ENCODE measurements at regions not wholly inside any gene's neighbourhood (a gene's known extent, or its start where the extent isn't known, plus 50 kb on each side); places are given as distances from the start of the nearest gene placed in this dataset.

DNA sequence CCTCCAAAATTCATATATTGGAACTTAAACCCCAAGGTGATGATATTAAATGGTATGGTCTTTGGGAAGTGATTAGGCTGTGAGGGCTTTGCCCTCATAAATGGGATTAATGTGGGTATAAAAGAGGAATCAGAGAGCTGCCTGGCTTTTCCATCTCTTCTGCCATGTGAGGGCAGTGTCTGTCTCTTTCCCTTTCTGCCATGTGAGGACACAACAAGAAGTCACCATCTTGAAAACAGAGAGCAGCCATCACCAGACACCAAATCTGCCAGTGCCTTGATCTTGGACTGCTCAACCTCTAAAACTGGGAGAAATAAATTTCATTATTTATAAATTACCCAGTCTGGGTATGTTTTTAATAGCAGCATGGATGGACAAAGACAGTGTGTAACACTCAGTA, 263.0 kb downstream of the PAX1 start:
- DNase-seq (ENCODE audit: low spot score) = no peak

DNA sequence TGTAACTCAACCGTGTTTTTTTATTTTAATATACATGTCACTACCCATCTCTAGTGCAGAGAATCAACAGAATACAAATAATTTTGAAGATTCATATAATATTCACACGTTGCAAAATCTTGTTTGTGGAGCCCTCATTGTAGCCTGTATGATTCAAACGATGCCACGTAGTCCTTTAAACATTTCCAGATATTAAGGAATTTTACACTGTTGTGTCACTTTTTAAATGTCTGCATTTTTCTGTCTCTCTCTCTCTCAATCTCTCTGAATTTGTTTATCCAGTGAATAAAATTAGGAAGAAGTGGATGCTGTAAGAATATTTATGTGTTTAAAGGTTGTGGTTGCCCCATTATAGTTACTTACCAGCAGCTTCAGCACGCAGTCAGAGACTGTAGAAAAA, 262.0 kb downstream of the PAX1 start:
- DNase-seq (ENCODE audit: low spot score) = no peak

DNA sequence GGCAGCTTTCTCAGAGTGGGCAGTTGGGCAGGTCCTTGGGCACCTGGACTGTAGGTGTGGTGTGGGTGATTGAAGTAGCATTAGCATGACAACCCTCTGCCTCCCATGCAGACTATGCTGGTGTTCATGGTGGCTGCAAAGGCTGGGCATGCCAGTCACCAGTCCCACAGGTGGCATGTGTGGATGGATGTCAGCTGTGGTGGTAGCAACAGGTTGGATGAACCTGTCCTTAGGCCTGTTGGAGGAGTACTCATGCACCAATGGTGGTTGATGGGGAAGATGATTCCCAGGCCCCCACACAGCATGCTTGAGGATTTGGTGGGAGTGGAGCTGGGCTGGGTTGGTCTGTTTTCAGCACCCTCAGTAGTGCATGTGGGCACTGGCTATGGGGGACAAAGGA, 251.1 kb downstream of the PAX1 start:
- DNase-seq (ENCODE audit: low spot score) = no peak

DNA sequence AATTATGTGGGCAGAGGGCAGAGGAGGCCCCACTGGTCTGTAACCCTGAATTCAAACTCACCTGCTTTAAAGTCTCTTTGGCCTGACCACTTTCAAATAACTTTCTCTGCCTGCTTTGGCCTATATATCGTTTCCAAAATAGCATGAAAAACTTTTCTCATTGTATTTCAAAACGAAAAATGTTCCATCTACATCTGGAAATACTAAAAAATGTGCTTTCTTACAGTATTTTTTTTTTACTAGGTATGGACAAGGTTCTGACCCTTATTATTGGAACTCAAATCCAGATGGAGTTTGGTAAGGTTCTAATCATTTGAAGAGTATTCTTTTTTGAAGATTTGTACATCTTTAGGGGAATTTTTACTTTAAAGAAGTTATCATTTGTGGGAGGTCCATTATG, 241.9 kb downstream of the PAX1 start:
- DNase-seq (ENCODE audit: low spot score) = no peak

DNA sequence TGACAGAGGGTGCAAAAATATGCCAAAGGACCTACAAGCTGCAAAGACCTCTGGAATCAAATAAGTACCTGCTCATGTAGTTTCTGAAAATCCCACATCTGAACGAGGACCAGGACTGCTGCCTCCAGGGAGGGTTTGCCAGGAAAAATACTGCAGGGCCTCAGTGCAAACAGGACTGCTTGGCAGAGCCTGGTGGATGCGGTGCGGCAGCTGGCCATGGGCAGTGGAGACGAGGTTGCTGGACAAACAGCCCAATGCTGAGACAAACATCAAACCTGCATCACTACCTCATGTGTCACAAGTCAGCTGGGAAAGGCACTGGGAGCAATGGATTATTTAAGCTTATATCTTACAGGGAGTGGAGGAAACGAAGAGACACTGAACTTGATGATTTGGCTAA, 238.8 kb downstream of the PAX1 start:
- DNase-seq (ENCODE audit: low spot score) = no peak

DNA sequence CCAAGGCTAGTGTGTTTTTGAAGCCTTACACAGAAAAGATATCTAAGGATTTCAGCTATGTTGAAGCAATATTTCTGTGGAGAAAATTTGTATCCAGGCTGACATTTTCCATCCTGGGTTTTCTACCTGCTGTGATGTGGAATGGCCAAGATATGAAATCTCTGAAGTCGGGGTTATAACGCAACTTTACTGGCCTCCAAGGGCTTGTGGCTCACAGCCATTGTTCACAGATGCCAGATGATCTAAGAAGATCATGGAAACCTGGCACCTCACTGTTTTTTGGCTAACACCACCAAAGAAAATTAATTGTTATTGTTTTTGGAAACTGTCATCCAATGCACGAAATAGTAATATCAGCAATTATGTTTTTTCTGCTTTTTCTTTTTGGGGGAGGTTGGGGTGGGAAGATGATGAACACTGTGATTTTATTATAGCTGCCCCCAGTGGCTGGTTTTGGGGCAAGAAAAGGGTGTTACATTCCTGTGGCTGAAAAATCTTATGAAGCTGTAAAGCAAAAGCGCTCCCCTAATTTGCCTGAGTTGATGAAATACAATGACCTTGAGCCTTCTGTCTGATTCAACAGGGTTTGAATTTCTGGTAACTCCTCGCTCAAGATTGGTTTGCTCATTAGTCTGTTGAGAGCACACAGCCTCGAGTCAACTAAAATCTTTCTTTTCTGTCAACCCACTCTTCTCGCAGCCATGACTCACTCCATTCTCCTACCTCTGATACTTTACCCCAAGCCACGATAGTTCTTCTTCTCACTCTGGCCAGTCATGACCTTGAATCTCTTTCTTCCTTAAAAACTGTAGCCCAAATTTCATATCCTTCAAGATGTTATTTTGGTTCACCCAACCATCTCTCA, 236.7 kb downstream of the PAX1 start:
- DNase-seq (ENCODE audit: low spot score) = no peak

DNA sequence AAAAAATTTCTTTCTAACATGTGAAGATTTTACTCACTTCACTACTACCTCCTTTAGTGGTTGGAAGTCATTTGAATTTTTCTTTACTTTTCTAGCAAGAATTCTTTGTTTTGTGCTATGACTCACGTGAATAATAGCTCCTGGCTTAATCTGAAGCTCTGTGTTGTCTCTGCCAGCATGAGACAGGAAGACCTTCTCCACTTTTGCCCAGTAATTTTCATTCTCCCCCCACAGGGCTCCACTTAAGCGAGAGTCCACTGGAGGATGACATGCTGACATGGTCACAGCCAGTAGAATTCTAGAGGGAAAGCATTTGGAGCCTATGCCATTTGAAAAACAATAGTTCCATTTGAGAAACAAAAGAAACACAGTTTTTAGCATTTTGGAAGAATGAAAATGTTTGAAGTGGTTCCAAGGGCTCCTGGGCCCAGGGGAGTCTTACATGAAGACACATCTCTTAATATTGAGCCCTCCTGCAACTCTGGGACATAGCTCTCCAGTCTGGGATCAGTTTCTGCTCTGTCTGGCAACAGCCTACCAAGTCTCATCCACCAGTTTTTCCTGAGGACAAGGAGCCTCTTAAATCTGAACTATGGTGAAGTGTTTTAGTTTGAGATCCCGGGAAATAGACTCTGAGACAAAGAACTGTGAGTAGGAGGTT, 231.4 kb downstream of the PAX1 start:
- DNase-seq (ENCODE audit: low spot score) = no peak

DNA sequence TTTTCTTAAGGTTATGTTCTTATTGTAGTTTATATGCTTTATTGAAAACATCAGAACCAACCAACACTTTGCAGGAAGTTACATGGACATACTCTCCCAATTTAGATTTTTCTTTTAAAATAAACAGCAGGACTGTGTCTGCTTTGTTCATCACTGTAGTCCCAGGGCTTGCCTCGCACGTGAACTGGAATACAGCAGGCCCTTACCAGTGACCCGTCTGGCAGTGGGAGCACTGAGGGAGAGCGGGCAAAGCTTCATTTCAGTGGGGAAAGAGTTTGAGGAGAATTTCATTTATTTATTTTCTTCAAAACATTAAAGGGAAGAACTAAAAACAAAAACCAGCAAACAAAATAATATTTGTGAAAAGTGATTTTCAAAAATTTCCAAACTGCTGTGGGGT, 230.8 kb downstream of the PAX1 start:
- DNase-seq (ENCODE audit: low spot score) = no peak

DNA sequence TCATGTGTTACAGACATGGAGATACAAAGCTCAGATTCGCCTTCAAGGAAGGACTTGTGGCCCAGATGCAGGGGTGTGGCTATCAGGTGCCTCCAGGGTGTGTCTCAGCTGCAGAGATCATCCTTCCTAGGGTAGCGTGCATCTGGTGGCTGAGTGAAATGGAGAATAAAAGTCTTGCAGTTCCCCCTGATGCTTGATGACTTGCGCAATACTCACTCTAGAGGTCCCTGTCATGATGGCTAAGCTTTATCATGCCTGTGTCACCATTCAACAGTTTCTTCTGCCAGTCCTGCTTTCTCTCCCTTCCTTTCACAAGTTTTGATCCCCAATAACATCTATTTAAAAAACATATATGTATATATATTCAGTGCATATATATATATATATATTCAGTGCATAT, 228.1 kb downstream of the PAX1 start:
- DNase-seq (ENCODE audit: low spot score) = no peak

DNA sequence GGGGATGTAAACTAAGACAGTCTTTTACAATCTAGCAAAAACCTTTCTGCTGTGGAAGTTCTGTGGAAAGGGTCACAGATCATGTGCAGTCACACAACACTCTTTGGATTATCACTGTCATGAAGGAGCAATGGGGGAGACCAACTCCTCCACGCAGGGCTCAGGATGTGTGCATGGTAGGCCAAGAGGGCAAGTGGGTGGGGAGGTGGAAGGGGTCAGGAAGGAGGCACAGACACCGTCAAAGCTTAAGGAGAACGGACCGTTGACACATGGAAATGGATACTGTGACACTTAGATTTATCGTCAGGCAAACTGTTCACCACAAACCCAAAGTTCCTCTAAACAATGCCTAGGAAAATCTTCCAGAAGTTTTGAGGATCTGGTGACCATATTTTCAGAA, 215.8 kb downstream of the PAX1 start:
- DNase-seq (ENCODE audit: low spot score) = no peak

DNA sequence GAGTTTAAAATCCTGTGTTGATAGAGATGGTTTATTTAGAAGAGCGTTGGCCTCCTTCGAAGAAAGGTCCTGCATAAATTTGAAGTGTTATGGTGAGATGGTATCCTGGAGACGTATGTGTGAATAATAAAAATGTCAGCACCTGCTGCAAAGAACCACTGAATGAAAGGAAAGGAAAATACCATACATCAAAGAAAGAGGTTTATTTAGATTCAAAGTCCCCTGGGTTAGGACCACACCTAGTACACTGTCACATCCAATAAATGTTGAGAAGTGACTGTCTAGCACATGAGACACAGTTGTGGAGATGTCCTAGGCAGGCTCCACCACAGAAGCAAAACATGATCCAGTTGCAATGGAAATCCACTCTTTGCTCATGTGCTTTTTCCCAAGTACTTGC, 214.7 kb downstream of the PAX1 start:
- no peak for DNase-seq (ENCODE audit: low spot score)

DNA sequence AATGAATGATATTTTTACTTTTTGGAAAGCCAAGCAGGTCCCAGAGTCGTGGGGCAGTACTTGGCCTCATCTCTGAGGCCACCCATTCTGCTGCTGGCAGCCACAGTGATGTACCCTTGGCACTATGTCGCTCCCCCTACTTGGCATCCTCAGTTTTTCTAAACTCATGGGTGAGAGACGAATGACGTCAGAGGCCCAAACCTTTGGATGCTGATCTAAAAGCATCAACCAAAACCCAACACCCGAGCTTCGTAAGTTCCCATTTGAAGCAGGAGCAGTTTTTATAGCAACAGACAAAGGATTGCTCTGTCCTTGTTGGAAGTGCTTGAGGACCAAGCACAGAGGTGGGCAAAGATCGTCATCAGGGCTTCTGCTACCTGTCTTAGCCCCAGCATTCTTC, 212.9 kb downstream of the PAX1 start:
- no peak for DNase-seq (ENCODE audit: low spot score)

DNA sequence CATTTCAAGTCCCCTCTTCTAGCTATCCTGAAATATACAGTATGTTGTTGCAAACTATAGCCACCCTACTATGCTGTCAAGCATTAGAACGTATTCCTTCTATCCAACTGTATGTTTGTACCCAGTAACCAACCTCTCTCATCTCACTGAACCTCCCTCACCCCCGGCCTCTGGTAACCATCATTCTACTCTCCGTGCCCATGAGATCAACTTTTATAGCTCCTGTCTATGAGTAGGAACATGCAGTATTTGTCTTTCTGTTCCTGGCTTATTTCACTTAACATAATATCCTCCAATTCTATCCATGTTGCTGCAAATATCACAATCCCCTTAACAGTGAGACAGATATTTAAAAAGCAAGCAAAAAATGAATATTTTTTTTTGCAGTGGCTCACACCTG, 196.9 kb downstream of the PAX1 start:
- no peak for DNase-seq (ENCODE audit: low spot score)

DNA sequence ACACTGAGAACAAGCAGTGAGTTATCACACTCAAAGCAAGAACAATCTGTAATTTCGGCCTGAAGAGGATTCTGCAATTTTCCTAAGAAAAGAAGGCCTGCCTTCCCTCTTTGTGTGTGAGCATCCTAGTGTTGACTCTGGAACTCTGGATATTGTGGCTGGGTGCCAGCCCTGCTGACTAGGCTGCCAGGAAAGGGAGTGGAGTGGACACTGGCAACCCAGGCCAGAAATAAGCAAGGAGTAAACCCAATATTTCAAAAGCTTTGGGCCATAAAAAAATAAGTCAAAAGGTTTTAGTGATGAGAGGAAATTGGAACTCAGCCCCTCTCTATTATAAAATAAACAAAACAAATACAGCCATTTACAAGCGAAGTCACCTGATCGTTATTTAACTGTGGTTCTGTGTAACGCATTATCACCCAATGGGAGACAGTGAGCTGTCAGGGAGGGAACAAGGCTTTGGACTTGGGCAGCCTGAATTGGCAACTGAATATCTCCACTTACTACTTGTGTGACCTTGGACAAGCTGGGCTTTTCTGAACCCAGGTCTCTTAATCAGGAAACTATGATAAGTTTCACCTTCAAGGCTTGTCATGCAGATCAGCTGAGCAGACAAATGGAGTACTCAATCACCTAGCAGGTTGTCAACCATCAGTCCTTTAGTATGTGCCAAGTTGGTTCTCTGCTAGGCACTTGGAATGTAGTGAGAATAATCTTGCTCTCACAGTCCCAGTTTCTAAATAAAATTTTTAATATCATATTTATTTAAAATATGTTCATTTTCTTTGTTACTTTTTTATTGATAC, 196.2 kb downstream of the PAX1 start:
- no peak for DNase-seq (ENCODE audit: low spot score)

DNA sequence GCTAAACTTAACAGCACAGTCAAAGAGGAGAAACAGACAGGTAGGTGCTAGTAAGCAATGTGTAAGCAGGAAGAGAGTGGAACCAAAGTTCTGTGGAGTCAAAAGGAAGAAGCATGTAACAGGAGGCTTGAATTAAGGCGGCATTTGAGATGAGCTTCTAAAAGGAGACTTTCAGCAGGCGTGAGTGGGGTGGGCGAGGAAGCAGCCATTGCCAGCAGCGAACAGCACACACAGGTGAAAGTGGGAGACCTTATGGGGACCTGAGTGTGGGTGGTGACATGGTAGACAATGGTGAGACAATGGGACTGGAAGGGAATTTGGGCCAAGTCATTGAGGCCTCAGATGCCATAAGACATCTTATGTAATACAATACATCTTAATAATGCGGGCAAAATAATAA, 195.0 kb downstream of the PAX1 start:
- no peak for DNase-seq (ENCODE audit: low spot score)

DNA sequence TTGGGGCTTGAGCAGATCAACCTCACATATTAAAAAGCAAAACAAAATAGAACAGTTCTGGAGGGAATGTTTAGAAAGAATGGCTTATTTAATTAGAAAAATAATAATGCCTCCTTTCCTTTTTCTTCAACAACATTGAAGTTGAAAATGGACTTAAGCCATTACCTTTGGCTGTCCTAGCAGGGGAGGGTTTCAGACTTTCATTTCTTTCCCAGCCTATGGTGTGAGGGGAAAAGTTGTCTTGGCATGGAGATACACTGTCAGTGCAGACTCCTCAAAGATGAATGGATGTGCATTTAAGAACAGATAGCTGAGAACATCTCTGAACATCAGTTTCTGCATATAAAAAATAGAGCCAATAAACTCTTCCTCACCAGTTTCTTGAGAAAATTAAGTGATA, 169.5 kb downstream of the PAX1 start:
- DNase-seq (ENCODE audit: low spot score) = no peak

DNA sequence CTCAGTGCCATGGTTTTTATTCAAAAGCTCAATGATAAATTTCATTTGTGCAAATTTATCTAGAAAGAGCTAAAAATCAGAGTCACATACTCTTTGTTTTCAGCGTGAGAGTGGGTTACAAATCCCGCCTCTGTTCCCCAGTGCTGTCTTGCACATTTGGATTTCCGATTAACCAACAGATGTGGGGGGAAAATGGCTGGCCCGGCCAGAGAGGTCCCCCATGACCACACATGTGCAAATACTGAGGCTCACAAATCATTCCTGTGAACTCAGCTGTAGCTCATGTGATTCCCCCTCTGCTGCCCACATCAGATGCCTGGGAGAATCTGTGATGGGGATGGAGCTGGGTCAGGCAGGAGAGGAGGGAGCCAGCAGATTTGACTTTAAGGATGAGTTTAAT, 168.7 kb downstream of the PAX1 start:
- no peak for DNase-seq (ENCODE audit: low spot score)

DNA sequence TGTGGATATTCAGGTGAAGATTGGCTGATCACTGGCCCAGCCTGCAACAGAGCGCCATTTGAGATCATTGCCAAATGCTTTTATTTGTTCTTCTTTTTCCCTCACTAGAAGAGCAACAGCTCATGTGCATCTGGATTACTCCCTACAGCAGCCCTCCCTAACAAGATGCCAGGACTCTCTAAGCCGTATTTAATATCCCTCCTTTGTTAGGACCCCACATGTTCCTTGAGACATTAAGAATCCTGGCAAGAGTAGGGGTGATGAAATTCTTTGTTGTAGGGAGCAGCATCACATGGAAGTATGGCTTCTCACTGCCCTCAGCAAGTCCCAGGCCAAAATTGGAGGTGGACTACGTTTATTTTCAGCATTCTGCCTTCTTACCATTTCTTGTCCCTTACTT, 167.8 kb downstream of the PAX1 start:
- DNase-seq (ENCODE audit: low spot score) = no peak

DNA sequence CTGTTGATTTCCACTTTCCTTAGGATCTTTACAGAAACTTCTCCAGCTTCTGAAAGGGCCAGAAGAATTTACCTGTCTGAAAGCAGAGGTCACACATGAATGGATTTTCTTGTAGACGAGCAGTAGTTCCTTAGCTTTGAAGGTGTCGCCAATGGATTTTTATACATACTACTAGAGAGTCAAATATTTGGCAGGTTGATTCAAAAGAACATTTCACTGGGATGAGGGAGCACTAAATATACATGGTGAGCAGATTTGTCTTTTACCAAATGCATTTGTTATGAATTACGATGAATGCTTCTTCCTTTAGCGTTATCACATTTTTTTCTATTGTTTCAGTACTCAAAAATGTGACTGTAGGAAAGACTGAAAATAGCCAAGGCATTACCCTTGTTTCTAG, 162.3 kb downstream of the PAX1 start:
- DNase-seq (ENCODE audit: low spot score) = no peak

DNA sequence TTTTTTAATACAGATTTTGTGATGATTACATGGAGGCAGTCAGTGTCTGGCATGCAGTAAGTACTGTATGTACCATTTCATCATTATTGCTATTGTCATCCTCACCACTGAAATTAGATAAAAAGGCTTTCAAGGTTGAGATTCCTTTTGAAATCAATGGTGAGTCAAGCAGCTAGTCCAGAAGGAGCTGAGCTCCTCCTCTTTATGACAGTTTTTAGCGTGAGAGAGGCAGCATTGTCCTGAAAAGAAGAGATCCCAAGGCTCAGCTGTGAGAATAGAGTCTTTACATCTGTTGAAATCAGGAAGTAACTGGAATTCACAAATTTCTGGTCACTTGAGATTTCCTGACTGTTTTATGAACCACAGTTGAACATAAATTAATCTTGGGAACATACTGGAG, 161.9 kb downstream of the PAX1 start:
- no peak for DNase-seq (ENCODE audit: low spot score)

DNA sequence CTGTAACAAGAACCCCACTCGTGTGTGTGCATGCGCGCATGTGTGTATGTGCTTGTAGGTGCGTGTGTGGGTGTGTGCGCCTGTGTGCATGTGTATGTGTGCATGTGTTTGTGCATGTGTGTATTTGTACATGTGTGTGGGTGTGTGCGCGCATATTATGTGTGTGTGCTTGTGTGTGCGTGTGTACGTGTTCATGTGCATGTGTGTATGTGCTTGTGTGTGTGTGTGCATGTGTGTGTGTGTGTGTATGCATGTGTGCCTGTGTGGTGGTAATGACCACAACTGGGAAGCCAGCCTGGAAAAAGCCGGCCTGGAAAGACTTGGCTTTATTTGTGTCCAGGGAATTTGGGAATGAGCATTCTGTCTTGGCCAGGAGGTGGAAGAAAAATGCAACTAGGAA, 157.5 kb downstream of the PAX1 start:
- DNase-seq (ENCODE audit: low spot score) = no peak

DNA sequence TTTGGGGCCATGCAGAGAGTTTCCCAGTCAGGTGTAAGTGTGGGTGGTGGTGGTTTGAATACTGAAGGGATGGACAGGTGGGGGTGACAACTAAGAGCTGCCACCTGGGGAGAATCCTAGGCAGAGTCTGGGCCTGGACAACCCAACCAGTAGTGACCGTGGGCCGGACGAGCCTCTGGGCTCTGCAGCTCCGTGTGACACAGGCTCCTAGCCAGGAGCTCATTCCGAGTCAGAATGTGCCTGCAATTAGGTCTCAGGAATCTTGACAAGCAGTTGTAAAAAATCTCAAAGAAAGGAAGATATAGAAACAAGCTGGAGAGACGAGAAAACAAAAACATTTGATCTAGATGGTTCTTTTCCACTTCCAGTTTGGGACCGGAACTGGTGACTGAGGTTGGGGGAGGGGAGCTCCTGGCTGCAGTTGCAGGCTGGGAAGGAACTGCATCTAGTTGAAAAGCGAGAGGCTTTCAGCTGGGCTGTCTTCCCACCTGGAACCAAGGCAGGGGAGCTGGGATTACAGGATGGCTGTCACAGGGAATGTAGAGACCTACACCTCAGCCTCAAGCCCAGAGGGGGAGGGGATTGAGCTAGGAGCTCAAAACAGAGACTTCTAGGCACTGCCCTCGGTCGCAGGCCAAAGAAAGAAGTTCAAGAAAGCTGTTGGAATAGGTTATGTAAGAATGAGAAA, 156.9 kb downstream of the PAX1 start:
- DNase-seq (ENCODE audit: low spot score) = no peak

All from umbilical cord (tissue), 1 donor.